ENCODE measurements at regions not wholly inside any gene's neighbourhood (a gene's known extent, or its start where the extent isn't known, plus 50 kb on each side); places are given as distances from the start of the nearest gene placed in this dataset.

- no peak for TF ChIP-seq RCOR1 (conservative IDR thresholded peaks at IDR 0.05; ENCODE audit: low read depth, low read length)
- TF ChIP-seq TCF3 (IDR thresholded peaks at IDR 0.05; ENCODE audit: borderline replicate concordance, insufficient read depth, low read depth, low read length): no peak
- no peak for TF ChIP-seq MAX (IDR thresholded peaks at IDR 0.05; ENCODE audit: low read depth, low read length)
- TF ChIP-seq CTCF (IDR thresholded peaks at IDR 0.05 in 2 of 3, conservative IDR thresholded peaks at IDR 0.05 in 1 of 3; ENCODE audit: control insufficient read depth in 2 of 3, extremely low read depth in 1 of 3, insufficient read depth in 1 of 3, low read depth in 3 of 3, low read length in 3 of 3): no peak
- no peak for TF ChIP-seq ATF3 (IDR thresholded peaks at IDR 0.05; ENCODE audit: borderline replicate concordance, extremely low read depth, low read depth, low read length)
- TF ChIP-seq CBFB (IDR thresholded peaks at IDR 0.05; ENCODE audit: low read depth): no peak
- no peak for TF ChIP-seq JUNB (IDR thresholded peaks at IDR 0.05)
- TF ChIP-seq NBN (IDR thresholded peaks at IDR 0.05): no peak
- no peak for TF ChIP-seq RFX5 (IDR thresholded peaks at IDR 0.05; ENCODE audit: low read depth, low read length)
- TF ChIP-seq NR2F1 (conservative IDR thresholded peaks at IDR 0.05): no peak
- no peak for TF ChIP-seq CREB1 (IDR thresholded peaks at IDR 0.05; ENCODE audit: low read depth)
- TF ChIP-seq POLR2A (IDR thresholded peaks at IDR 0.05; ENCODE audit: low read depth, low read length): no peak
- no peak for TF ChIP-seq EZH2 (IDR thresholded peaks at IDR 0.05; ENCODE audit: borderline replicate concordance, control insufficient read depth, low read depth, low read length)
Measured at GRCh38 chr21:15604413-15604812, 125.4 kb upstream of the USP25 start.
